GM23338 (cell line): ENCODE measurements at regions not wholly inside any gene's neighbourhood (a gene's known extent, or its start where the extent isn't known, plus 50 kb on each side); places are given as distances from the start of the nearest gene placed in this dataset.

ENCODE experiments used
- EZH2 ChIP-seq: fragments of 200-600 bp; sonication (generic); IDR thresholded peaks from one replicate; pipeline ENCODE4 v1.8.0; 2017; ENCODE audit warnings: antibody characterized with exemption, mild to moderate bottlenecking, low read depth; ENCODE audit not compliant: unreplicated experiment
- EZH2phosphoT487 ChIP-seq: fragments of 200-600 bp; sonication (generic); IDR thresholded peaks from one replicate; pipeline ENCODE4 v1.8.1; 2018; ENCODE audit warnings: antibody characterized with exemption; ENCODE audit not compliant: unreplicated experiment
- NANOG ChIP-seq: IDR thresholded peaks from 2 replicates; pipeline ENCODE4 v1.6.1; 2016; ENCODE audit warnings: antibody characterized with exemption, borderline replicate concordance
- POLR2AphosphoS5 ChIP-seq: IDR thresholded peaks from 2 replicates; pipeline ENCODE4 v1.6.1; 2016; ENCODE audit warnings: antibody characterized with exemption, low read depth
- TF ChIP-seq, protein P1 (sequence below), 2 experiments: fragments of 200-600 bp in 1 of 2; sonication (generic) in 1 of 2; conservative IDR thresholded peaks; 2 replicates each; pipeline versions ENCODE4 v1.5.1 to v1.6.1; 2016 to 2017; ENCODE audit warnings: antibody characterized with exemption in 2 of 2, low read depth in 2 of 2, mild to moderate bottlenecking in 2 of 2, moderate library complexity in 1 of 2

DNA sequence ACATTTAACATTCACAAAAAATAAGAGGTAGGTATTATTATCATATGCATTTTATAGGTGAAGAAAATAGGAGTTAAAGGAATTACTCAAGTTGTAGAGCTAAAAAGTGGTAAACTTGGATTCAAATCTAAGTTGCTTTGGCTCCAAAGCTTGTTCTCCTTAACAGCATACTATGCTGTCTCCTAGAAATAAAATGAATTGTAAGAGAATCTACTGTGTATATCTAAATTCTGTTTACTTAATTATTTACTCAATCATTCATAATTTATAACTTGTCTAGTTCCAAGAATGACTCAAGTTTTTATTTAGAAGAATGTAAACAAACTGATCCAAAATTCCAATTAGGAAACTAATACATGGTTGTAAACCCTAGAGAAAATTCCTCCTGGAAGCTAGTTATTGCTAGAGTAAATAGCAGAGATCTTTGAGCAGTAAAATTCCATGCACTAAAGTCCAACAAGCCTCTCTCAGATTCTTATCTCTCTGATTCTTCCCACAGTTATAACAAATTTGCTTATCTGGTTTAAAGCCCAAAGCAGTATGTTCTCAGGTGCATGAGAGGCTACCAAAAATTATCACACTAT, 132.5 kb upstream of the DPT start:
- no peak for TF ChIP-seq POLR2AphosphoS5
- TF ChIP-seq, protein P1, sequence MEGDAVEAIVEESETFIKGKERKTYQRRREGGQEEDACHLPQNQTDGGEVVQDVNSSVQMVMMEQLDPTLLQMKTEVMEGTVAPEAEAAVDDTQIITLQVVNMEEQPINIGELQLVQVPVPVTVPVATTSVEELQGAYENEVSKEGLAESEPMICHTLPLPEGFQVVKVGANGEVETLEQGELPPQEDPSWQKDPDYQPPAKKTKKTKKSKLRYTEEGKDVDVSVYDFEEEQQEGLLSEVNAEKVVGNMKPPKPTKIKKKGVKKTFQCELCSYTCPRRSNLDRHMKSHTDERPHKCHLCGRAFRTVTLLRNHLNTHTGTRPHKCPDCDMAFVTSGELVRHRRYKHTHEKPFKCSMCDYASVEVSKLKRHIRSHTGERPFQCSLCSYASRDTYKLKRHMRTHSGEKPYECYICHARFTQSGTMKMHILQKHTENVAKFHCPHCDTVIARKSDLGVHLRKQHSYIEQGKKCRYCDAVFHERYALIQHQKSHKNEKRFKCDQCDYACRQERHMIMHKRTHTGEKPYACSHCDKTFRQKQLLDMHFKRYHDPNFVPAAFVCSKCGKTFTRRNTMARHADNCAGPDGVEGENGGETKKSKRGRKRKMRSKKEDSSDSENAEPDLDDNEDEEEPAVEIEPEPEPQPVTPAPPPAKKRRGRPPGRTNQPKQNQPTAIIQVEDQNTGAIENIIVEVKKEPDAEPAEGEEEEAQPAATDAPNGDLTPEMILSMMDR (conservative IDR thresholded peaks at IDR 0.05; ENCODE audit: low read depth in 2 of 2) = no peak
- TF ChIP-seq EZH2phosphoT487 = no peak
- no peak for TF ChIP-seq NANOG
- no peak for TF ChIP-seq EZH2
